HCT116 (cell line): ENCODE measurements at regions not wholly inside any gene's neighbourhood (a gene's known extent, or its start where the extent isn't known, plus 50 kb on each side); places are given as distances from the start of the nearest gene placed in this dataset.

Experiments used
- ATAC-seq: fragments of 200-7000 bp; cut with Tn5 transposase; 2 replicates; pipeline ENCODE4 v1.9.1; 2020; ENCODE audit warnings: mild to moderate bottlenecking, moderate library complexity
- BruUV-seq: library from RNA; stranded (reverse); fragments of 400-500 nt; replicated peaks from 2 replicates; lab custom pipeline; 2021; lab: Mats Ljungman, UMichigan
- CTCF ChIA-PET: fragments of 300-600 bp; sonication (Branson Sonifier 250); formaldehyde crosslinking; loops from one replicate; lab custom pipeline; 2021; ENCODE audit warnings: antibody characterized with exemption; lab: Charles Lee
- POLR2A ChIA-PET: fragments of 300-600, 350-600 bp; sonication (Branson Sonifier 250); formaldehyde crosslinking; loops from one replicate; lab custom pipeline; 2021; ENCODE audit warnings: antibody characterized with exemption; lab: Charles Lee
- RAD21 ChIA-PET, 2 experiments: fragments of 300-600 bp; sonication (Branson Sonifier 250); formaldehyde crosslinking; loops; one replicate each; lab custom pipeline; 2023; ENCODE audit warnings: low total read pairs in 2 of 2; ENCODE audit not compliant: uncharacterized antibody in 2 of 2, unreplicated experiment in 2 of 2, low non-redundant PET in 1 of 2; lab: Charles Lee
- DNase-seq: peaks from one replicate; pipeline ENCODE4 v3.0.0-alpha.2; 2010; ENCODE audit warnings: low read depth, low spot score
- H2AFZ ChIP-seq: fragments of 200-600 bp; shearing (Covaris generic), sonication (generic); 2 replicates; pipeline ENCODE4 v1.6.1; 2017; ENCODE audit warnings: low read depth, mixed run types, mixed read lengths, antibody characterized with exemption, low read length; ENCODE audit not compliant: poor library complexity, severe bottlenecking
- H3K27ac ChIP-seq: 2 replicates; pipeline ENCODE4 v1.5.1; 2012; ENCODE audit warnings: low read depth, low read length
- H3K27me3 ChIP-seq: fragments of 200-600 bp; sonication (generic); 2 replicates; pipeline ENCODE4 v1.6.1; 2016; ENCODE audit warnings: mixed run types, low read length, mixed read lengths; ENCODE audit not compliant: insufficient read depth
- H3K36me3 ChIP-seq, 2 experiments: fragments of 200-500 bp in 1 of 2; fragments of 200-600 bp in 1 of 2; sonication (Bioruptor generic) in 1 of 2; sonication (generic) in 1 of 2; 2 replicates each; pipeline versions ENCODE4 v1.5.1 to v1.6.1; 2014 to 2016; ENCODE audit warnings: low read length in 2 of 2, inconsistent platforms in 1 of 2, mixed read lengths in 1 of 2, mixed run types in 1 of 2; ENCODE audit not compliant: insufficient read depth in 2 of 2, control insufficient read depth in 1 of 2
- H3K4me1 ChIP-seq, 2 experiments: fragments of 200-600 bp in 1 of 2; sonication (generic) in 1 of 2; 2 replicates each; pipeline versions ENCODE4 v1.5.1 to v1.6.1; 2012 to 2017; ENCODE audit warnings: low read length in 2 of 2, inconsistent platforms in 1 of 2, mild to moderate bottlenecking in 1 of 2, mixed read lengths in 1 of 2, mixed run types in 1 of 2, moderate library complexity in 1 of 2; ENCODE audit not compliant: insufficient read depth in 2 of 2, control insufficient read depth in 1 of 2
- H3K4me2 ChIP-seq: fragments of 200-600 bp; sonication (generic); 2 replicates; pipeline ENCODE4 v1.6.1; 2017; ENCODE audit warnings: mixed run types, low read length, mixed read lengths
- H3K4me3 ChIP-seq, 2 experiments: fragments of 200-600 bp in 1 of 2; sonication (generic) in 1 of 2; replicated peaks in 1 of 2; 2 replicates each; pipeline ENCODE4 v1.5.1; 2011 to 2016; ENCODE audit warnings: low read length in 2 of 2, control low read depth in 1 of 2, low read depth in 1 of 2, mild to moderate bottlenecking in 1 of 2, mixed read lengths in 1 of 2, mixed run types in 1 of 2
- H3K79me2 ChIP-seq: fragments of 200-600 bp; sonication (generic); 2 replicates; pipeline ENCODE4 v1.6.1; 2017; ENCODE audit warnings: mild to moderate bottlenecking, mixed run types, low read length, moderate library complexity, mixed read lengths; ENCODE audit not compliant: insufficient read depth
- H3K9ac ChIP-seq: fragments of 200-600 bp; sonication (generic); 2 replicates; pipeline ENCODE4 v1.6.1; 2016; ENCODE audit warnings: low read length, mixed read lengths
- H3K9me2 ChIP-seq: fragments of 200-600 bp; sonication (generic), shearing (Covaris generic); 2 replicates; pipeline ENCODE4 v1.6.1; 2017; ENCODE audit warnings: mixed run types, mild to moderate bottlenecking, moderate library complexity; ENCODE audit not compliant: insufficient read depth
- H3K9me3 ChIP-seq, 2 experiments: fragments of 200-500 bp in 1 of 2; fragments of 200-600 bp in 1 of 2; sonication (Bioruptor generic) in 1 of 2; sonication (generic) in 1 of 2; 2 replicates each; pipeline ENCODE4 v1.6.1; 2014 to 2017; ENCODE audit warnings: low read length in 2 of 2, mixed read lengths in 2 of 2, inconsistent platforms in 1 of 2, low read depth in 1 of 2, mild to moderate bottlenecking in 1 of 2, mixed run types in 1 of 2, moderate library complexity in 1 of 2; ENCODE audit not compliant: control insufficient read depth in 1 of 2, insufficient read depth in 1 of 2
- H4K20me1 ChIP-seq: fragments of 200-600 bp; sonication (generic), shearing (Covaris generic); 2 replicates; pipeline ENCODE4 v1.6.1; 2017; ENCODE audit warnings: mixed run types, mild to moderate bottlenecking, moderate library complexity; ENCODE audit not compliant: insufficient read depth
- ATF3 ChIP-seq: IDR thresholded peaks from 2 replicates; pipeline ENCODE4 v1.6.1; 2012
- CBX3 ChIP-seq: IDR thresholded peaks from 2 replicates; pipeline ENCODE4 v1.6.1; 2012; ENCODE audit warnings: low read depth
- CEBPB ChIP-seq: IDR thresholded peaks from 2 replicates; pipeline ENCODE4 v1.6.1; 2012; ENCODE audit warnings: low read depth
- CTCF ChIP-seq, 3 experiments: fragments of 200-600 bp in 1 of 3; sonication (generic) in 1 of 3; IDR thresholded peaks in 2 of 3; conservative IDR thresholded peaks in 1 of 3; 2 replicates each; pipeline ENCODE4 v1.5.1; 2012 to 2017; ENCODE audit warnings: low read depth in 2 of 3, low read length in 2 of 3, antibody characterized with exemption in 1 of 3, borderline replicate concordance in 1 of 3, control low read depth in 1 of 3, mild to moderate bottlenecking in 1 of 3, mixed read lengths in 1 of 3, mixed run types in 1 of 3, moderate library complexity in 1 of 3; ENCODE audit not compliant: insufficient read depth in 1 of 3
- EGR1 ChIP-seq: IDR thresholded peaks from 2 replicates; pipeline ENCODE4 v1.6.1; 2012; ENCODE audit warnings: low read depth
- EZH2 ChIP-seq: fragments of 200-600 bp; sonication (generic); IDR thresholded peaks from 2 replicates; pipeline ENCODE4 v1.6.1; 2017; ENCODE audit warnings: antibody characterized with exemption, mixed run types
- FOSL1 ChIP-seq: IDR thresholded peaks from 2 replicates; pipeline ENCODE4 v1.6.1; 2012; ENCODE audit warnings: low read depth
- JUND ChIP-seq: IDR thresholded peaks from 2 replicates; pipeline ENCODE4 v1.6.1; 2012
- POLR2A ChIP-seq: IDR thresholded peaks from 2 replicates; pipeline ENCODE4 v1.7.0; 2011; ENCODE audit warnings: borderline replicate concordance; ENCODE audit not compliant: insufficient read depth, insufficient read length; ENCODE audit errors: extremely low read depth
- RAD21 ChIP-seq: IDR thresholded peaks from 2 replicates; pipeline ENCODE4 v1.6.1; 2012; ENCODE audit warnings: low read depth, mild to moderate bottlenecking
- SIN3A ChIP-seq: IDR thresholded peaks from 2 replicates; pipeline ENCODE4 v1.6.1; 2012; ENCODE audit warnings: low read depth
- SP1 ChIP-seq: IDR thresholded peaks from 2 replicates; pipeline ENCODE4 v1.6.1; 2012; ENCODE audit warnings: low read depth
- SRF ChIP-seq: IDR thresholded peaks from 2 replicates; pipeline ENCODE4 v1.6.1; 2012; ENCODE audit warnings: low read depth
- TCF7L2 ChIP-seq: IDR thresholded peaks from 2 replicates; pipeline ENCODE4 v1.7.0; 2011; ENCODE audit warnings: borderline replicate concordance, inconsistent platforms; ENCODE audit not compliant: insufficient read depth, insufficient read length; ENCODE audit errors: extremely low read depth
- YY1 ChIP-seq: IDR thresholded peaks from 2 replicates; pipeline ENCODE4 v1.6.1; 2011; ENCODE audit warnings: low read length, low read depth, moderate library complexity, mild to moderate bottlenecking; ENCODE audit not compliant: insufficient replicate concordance; ENCODE audit errors: extremely low read depth
- ZFX ChIP-seq: fragments of 450-650 bp; IDR thresholded peaks from 2 replicates; pipeline ENCODE4 v1.6.1; 2017
- ZNF274 ChIP-seq: fragments of 200-500 bp; sonication (Bioruptor generic); IDR thresholded peaks from 2 replicates; pipeline ENCODE4 v1.6.1; 2014; ENCODE audit warnings: mild to moderate bottlenecking, low read depth, low read length, inconsistent platforms
- intact Hi-C: fragments of 100-400 bp; cut with micrococcal nuclease; formaldehyde crosslinking; loops from 2 replicates; pipeline ENCODE4 v1.10.0; 2022

GRCh38 chr1:240029418-240029817, 62.3 kb upstream of the FMN2 start:
- Histone ChIP-seq H2AFZ (no peak overlapping the region), H3K27me3 (no peaks in the 10 kb centered on the region), H3K9me3 (peaks cover 0 to 14% of the 10 kb centered on the region in 2 experiments; a peak in 2 of 4 replicates), H3K4me2 (no peak overlapping the region), H3K79me2 (no peaks in the 10 kb centered on the region), H3K9ac (no peak overlapping the region), H3K4me3 (no peak overlapping the region), H3K4me1 (no peaks in the 10 kb centered on the region), H3K36me3 (no peaks in the 10 kb centered on the region), H3K27ac (no peak overlapping the region), H4K20me1 (no peaks in the 10 kb centered on the region), H3K9me2 (no peaks in the 10 kb centered on the region)
- intact Hi-C loops, result no loop called here
- RAD21 ChIA-PET, result no interaction called here
- no TSS peak for BruUV-seq
- no peak for TF ChIP-seq JUND
- TF ChIP-seq SRF, result no peak
- TF ChIP-seq RAD21, result no peak
- TF ChIP-seq CBX3, result no peak
- no peak for TF ChIP-seq CTCF (IDR thresholded peaks at IDR 0.05 in 2 of 3, conservative IDR thresholded peaks at IDR 0.05 in 1 of 3; ENCODE audit: borderline replicate concordance in 1 of 3, insufficient read depth in 1 of 3, low read depth in 2 of 3, low read length in 2 of 3)
- TF ChIP-seq ZFX, result no peak
- no peak for TF ChIP-seq SIN3A
- TF ChIP-seq FOSL1, result no peak
- POLR2A ChIA-PET, result no interaction called here
- CTCF ChIA-PET, result no interaction called here
- DNase-seq (no peak), ATAC-seq (no peak)

DNA sequence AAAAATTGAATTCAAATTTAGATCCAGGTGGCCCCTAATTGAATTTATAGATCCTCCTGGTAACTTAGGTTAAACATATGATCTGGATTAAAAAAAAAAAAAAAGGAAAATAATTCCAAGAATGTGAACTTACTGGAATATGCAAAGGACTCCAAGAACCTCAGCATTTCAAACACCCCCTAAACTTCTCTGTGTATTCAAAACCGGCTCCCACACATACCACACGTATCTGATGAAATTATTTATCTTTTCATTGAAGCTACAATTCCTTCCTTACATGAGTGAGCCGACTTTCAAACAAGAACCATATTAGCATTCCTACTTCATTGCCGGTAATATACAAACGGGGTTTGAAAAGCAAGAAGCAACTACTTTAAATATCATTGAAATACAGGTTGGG, 61.4 kb upstream of the FMN2 start:
- TF ChIP-seq ZNF274 (no peak), CEBPB (no peak), RAD21 (no peak), SRF (no peak), ATF3 (no peak), TCF7L2 (no peak), YY1 (no peak), POLR2A (no peak), EZH2 (no peak), FOSL1 (no peak), JUND (no peak), SP1 (no peak), EGR1 (no peak), CTCF (IDR thresholded peaks at IDR 0.05 in 2 of 3, conservative IDR thresholded peaks at IDR 0.05 in 1 of 3; ENCODE audit: borderline replicate concordance in 1 of 3, insufficient read depth in 1 of 3, low read depth in 2 of 3, low read length in 2 of 3) (no peak)
- Histone ChIP-seq H3K27me3 (no peaks in the 10 kb centered on the region), H3K9me2 (no peaks in the 10 kb centered on the region), H3K4me2 (no peak overlapping the region), H4K20me1 (no peaks in the 10 kb centered on the region), H3K4me3 (no peak overlapping the region), H3K9ac (no peak overlapping the region), H3K9me3 (peaks cover 0 to 14% of the 10 kb centered on the region in 2 experiments; a peak in 2 of 4 replicates), H3K27ac (no peak overlapping the region), H3K79me2 (no peaks in the 10 kb centered on the region), H3K36me3 (no peaks in the 10 kb centered on the region), H3K4me1 (no peaks in the 10 kb centered on the region), H2AFZ (no peak overlapping the region)
- no peak for DNase-seq
- no TSS peak for BruUV-seq
- ChIA-PET POLR2A (no interaction called here), RAD21 (no interaction called here), CTCF (no interaction called here)
- ATAC-seq, result no peak
- intact Hi-C loops, result no loop called here
